Peyer's patch (tissue), 4 donors: ENCODE measurements at regions not wholly inside any gene's neighbourhood (a gene's known extent, or its start where the extent isn't known, plus 50 kb on each side); places are given as distances from the start of the nearest gene placed in this dataset.

Experiments
- POLR2A ChIP-seq, 2 donors: fragments of 450-650 bp; IDR thresholded peaks; one replicate each; pipeline ENCODE4 v1.5.1; 2017; ENCODE audit warnings: antibody characterized with exemption in 2 of 2, mild to moderate bottlenecking in 2 of 2, moderate library complexity in 2 of 2
- TF ChIP-seq, protein P1 (sequence below), 6 experiments: fragments of 450-650 bp in 4 of 6; fragments of 200-600 bp in 2 of 6; sonication (generic) in 1 of 6; IDR thresholded peaks; one replicate each; pipeline ENCODE4 v1.5.1; 2017 to 2019; ENCODE audit warnings: antibody characterized with exemption in 6 of 6, mild to moderate bottlenecking in 3 of 6, moderate library complexity in 1 of 6

DNA sequence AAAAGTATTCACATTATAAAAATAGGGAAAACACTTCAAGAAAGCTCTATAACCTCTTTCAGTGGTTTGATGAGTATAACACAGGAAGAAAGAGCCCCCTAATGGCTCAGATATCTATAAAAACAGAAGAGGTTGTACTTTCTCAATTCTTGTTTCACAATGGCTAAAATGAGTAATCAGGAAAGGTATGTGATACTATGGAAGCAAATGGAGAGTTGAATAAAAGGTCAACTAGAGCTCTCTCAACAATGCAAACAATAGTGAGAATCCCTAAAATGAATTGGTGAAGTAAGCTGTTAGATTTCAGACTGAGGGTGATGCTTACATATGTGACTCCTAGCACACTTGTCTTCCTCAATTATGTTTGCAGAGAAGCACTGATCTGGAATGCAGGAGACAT is 584.6 kb upstream of the CDH18 start:
- TF ChIP-seq, protein P1, sequence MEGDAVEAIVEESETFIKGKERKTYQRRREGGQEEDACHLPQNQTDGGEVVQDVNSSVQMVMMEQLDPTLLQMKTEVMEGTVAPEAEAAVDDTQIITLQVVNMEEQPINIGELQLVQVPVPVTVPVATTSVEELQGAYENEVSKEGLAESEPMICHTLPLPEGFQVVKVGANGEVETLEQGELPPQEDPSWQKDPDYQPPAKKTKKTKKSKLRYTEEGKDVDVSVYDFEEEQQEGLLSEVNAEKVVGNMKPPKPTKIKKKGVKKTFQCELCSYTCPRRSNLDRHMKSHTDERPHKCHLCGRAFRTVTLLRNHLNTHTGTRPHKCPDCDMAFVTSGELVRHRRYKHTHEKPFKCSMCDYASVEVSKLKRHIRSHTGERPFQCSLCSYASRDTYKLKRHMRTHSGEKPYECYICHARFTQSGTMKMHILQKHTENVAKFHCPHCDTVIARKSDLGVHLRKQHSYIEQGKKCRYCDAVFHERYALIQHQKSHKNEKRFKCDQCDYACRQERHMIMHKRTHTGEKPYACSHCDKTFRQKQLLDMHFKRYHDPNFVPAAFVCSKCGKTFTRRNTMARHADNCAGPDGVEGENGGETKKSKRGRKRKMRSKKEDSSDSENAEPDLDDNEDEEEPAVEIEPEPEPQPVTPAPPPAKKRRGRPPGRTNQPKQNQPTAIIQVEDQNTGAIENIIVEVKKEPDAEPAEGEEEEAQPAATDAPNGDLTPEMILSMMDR (IDR thresholded peaks at IDR 0.05), result no peak
- TF ChIP-seq POLR2A (IDR thresholded peaks at IDR 0.05), result no peak
